DND-41 (cell line): ENCODE measurements at regions not wholly inside any gene's neighbourhood (a gene's known extent, or its start where the extent isn't known, plus 50 kb on each side); places are given as distances from the start of the nearest gene placed in this dataset.

ENCODE experiments used
- EZH2 ChIP-seq: IDR thresholded peaks from 3 replicates; pipeline ENCODE4 v1.6.1; 2012; ENCODE audit warnings: borderline replicate concordance, low read depth, mild to moderate bottlenecking, moderate library complexity, low read length, inconsistent platforms; ENCODE audit not compliant: severe bottlenecking
- TF ChIP-seq, protein P1 (sequence below): IDR thresholded peaks from 2 replicates; pipeline ENCODE4 v1.5.1; 2012; ENCODE audit warnings: borderline replicate concordance, low read length, moderate library complexity, mild to moderate bottlenecking; ENCODE audit not compliant: poor library complexity, severe bottlenecking; ENCODE audit errors: extremely low read depth

DNA sequence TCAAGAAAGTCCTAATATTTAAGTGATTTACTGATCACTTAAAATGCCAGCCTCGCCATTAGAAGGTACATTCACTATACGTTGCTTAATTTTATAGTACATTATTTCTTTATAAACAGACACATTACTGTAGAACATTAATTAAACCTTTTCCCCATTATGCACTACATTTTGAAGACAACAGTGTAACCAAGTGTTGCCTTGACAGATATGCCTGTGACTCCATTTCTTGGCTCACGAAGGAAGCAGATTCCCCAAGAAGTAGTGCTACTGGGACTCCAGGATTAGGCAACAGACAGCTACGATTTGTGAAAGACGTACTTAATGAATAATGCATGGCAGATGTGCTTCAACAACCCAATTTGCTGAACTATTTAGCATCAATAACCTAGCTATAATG lies 394.8 kb downstream of the RPS29 start:
- TF ChIP-seq, protein P1, sequence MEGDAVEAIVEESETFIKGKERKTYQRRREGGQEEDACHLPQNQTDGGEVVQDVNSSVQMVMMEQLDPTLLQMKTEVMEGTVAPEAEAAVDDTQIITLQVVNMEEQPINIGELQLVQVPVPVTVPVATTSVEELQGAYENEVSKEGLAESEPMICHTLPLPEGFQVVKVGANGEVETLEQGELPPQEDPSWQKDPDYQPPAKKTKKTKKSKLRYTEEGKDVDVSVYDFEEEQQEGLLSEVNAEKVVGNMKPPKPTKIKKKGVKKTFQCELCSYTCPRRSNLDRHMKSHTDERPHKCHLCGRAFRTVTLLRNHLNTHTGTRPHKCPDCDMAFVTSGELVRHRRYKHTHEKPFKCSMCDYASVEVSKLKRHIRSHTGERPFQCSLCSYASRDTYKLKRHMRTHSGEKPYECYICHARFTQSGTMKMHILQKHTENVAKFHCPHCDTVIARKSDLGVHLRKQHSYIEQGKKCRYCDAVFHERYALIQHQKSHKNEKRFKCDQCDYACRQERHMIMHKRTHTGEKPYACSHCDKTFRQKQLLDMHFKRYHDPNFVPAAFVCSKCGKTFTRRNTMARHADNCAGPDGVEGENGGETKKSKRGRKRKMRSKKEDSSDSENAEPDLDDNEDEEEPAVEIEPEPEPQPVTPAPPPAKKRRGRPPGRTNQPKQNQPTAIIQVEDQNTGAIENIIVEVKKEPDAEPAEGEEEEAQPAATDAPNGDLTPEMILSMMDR = no peak
- TF ChIP-seq EZH2 = no peak
